Activated CD4-positive, alpha-beta T cell treated with anti-CD3 and anti-CD28 coated beads, Interleukin-2, amount 50 U/mL, for 48 hours (primary cell): ENCODE measurements at regions not wholly inside any gene's neighbourhood (a gene's known extent, or its start where the extent isn't known, plus 50 kb on each side); places are given as distances from the start of the nearest gene placed in this dataset.
A peak's percentile ranks its signal among the peaks of the same experiment; 100 is the strongest.

Source experiments
- DNase-seq, 2 experiments: peaks; one replicate each; pipeline ENCODE4 v3.0.0-alpha.2; 2020

GRCh38 chr6:14583826-14584225 is 466.3 kb downstream of the CD83 start:
- no peak for DNase-seq

DNA sequence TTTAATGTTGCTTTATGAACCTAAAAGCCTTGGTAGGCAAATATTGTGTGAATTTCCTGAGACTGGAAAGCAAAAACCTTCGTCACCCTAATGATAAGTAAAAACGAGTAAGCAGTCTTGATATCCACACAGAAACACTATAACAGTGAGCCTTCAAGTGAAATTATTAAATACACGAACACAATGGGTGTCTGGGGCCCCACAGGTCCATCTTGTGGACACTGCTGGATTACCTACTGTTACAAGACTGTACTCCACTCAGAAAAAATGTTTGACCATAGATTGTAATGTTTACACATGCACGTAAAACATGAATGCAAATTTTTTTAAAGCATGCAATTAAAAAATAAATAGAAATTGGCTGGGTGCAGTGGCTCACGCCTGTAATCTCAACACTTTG is 466.9 kb downstream of the CD83 start:
- no peak for DNase-seq

DNA sequence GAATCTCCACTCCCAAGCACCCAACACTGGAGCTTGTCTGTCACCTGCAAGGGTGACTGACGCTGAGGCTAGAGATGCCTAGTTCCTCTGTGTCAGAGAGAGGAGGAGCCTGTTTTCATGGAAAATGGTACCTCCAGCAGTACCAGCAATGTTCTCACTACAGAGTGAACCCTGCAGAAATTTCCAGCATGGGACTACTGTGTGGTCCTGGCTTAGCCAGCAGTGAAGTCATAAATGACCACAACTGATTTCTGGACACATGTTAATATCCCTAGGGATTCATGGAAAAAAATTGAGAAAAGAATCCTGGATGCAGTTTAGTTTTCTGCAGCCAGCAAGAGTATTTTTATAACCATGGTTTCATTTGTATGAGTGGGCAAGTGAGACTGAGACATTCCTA is 468.1 kb downstream of the CD83 start:
- no peak for DNase-seq

- DNase-seq, result no peak
These were observed 471.6 kb downstream of the CD83 start for GRCh38 chr6:14589175-14589574.

DNA sequence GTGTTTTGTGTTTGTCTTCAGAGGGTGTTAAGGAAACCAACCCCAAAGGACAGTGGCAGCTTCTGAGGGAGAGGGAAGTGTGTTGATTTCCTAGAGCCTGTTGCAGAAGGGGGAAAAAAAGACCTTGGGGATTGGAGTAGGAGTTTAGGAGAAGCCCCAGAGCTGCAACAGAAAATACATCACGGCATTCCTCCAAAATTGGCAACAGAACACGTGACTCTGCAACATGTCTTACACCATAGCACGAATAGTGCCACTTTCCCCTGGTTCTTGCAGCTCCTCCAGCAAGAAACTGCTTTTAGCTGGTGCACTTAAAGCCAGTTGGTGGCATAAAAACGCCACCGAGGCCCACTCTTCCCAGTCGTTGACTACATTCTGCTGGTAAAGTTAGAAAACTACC is 473.0 kb downstream of the CD83 start:
- no peak for DNase-seq

DNA sequence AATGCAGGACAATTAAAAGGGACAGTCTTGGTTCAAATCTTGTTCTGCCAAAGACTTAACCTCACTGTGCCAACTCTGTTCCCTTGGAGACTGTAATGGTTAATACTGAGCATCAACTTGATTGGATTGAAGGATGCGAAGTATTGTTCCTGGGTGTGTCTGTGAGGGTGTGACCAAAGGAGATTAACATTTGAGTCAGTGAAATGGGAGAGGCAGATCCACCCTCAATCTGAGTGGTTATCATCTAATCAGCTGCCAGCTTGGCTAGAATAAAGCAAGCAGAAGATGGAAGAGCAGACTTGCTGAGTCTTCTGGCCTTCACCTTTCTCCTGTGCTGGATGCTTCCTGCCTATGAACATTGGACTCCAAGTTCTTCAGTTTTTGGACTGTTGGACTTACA is 474.4 kb downstream of the CD83 start:
- DNase-seq, result no peak

- DNase-seq, result no peak
These were observed 475.7 kb downstream of the CD83 start for GRCh38 chr6:14593286-14593685.

- no peak for DNase-seq
These were observed 478.2 kb downstream of the CD83 start for GRCh38 chr6:14595751-14596150.

GRCh38 chr6:14596410-14596809 is 478.8 kb downstream of the CD83 start:
- DNase-seq, result peak; percentile 7 to 11

GRCh38 chr6:14597090-14597489 is 479.5 kb downstream of the CD83 start:
- no peak for DNase-seq

DNA sequence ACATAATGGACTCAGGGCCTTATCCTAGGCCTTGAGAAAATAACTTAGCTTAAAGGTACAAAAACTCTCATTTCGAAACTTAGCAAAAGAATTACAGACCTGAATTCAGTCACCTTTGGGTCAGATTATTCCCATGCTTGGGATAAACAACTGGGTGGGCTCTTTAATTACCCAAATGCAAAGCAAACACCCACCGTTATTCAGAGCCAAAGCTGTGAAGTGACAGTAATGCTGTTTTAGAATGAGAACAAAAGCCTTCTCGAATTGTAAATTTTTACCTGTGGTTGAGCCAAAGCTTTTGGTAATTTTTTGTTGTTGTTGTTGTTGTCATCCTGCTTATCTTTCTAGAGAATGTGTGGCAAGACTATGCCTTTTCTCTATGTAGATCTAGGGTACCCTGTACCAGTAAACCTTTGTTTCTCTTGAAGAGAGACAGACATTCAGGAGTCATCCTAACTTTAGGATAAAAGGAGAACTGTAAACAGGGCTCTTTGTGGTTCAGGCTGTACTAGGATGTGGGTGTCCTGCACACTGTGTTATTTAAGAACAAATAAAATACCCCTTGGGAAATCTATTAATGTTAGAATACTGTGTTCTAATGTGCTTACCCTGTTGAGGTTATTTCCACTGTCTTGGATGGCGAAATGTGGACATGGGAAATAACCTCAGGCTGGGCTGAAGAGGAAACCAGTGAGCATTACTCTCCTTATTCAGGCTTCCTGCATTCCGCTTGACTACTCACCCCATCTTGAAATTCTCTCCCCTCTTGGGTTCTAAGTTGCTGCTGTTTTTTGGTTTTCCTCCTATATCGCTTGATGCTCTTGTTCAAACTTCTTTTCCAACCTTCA is 480.7 kb downstream of the CD83 start:
- DNase-seq, result no peak

DNA sequence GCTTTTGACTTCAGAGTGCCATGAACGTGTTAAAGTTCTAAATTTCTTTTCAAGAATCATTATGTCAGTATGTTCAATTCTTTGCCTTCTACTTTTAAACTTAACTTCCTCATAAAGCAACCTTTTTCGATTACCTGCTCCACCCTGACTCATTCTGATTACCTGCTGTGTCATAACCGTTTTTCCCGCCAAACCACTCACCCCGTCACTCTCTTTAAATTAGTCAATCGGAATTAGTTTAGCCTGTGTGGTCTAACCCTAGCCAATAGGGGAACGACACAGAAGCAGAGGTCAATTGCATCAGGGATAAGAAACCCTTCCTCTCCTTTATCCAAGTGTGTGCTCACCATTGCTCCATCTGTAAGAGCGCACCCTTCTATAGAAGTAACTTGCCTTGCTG is 482.7 kb downstream of the CD83 start:
- peak; percentile 9 to 33 for DNase-seq

- no peak for DNase-seq
These were observed 483.9 kb downstream of the CD83 start for GRCh38 chr6:14601490-14601889.

DNA sequence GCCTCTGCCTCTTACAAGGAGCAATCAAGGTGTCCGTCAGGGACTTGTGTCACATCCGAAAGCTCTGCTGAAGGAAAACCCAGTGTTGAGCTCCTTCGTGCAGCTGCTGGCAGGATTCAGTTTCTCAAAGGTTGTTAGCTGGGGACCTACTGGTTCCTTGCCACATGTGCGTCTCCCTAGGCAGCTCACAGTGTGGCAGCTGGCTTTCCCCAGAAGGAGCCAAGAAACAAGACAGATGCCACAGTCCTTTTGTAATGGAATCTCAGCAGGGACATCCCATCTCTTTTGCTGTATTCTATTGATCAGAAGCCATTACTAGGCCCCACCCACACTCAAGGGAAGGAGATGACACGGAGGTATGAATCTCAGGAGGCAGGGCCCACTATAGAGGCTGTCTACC is 488.8 kb downstream of the CD83 start:
- DNase-seq, result no peak

DNA sequence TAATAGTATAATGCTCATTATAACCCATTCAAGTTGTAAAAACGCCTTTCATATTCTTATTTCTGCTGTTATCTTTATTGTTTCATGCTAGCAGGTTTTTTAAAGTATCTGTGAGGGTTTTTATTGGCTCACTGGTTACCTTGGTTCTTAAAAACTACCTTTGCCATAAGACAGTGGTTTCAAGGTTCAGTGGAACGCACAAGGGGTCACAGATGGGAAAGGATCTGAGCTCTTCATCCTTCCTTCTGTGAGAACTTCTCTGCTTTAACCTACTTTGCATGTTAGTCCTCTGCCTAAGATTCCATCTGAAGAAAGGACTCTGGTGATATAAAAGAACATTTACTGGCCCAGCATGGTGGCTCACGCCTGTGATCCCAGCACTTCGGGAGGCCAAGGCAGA is 492.6 kb downstream of the CD83 start:
- no peak for DNase-seq

DNA sequence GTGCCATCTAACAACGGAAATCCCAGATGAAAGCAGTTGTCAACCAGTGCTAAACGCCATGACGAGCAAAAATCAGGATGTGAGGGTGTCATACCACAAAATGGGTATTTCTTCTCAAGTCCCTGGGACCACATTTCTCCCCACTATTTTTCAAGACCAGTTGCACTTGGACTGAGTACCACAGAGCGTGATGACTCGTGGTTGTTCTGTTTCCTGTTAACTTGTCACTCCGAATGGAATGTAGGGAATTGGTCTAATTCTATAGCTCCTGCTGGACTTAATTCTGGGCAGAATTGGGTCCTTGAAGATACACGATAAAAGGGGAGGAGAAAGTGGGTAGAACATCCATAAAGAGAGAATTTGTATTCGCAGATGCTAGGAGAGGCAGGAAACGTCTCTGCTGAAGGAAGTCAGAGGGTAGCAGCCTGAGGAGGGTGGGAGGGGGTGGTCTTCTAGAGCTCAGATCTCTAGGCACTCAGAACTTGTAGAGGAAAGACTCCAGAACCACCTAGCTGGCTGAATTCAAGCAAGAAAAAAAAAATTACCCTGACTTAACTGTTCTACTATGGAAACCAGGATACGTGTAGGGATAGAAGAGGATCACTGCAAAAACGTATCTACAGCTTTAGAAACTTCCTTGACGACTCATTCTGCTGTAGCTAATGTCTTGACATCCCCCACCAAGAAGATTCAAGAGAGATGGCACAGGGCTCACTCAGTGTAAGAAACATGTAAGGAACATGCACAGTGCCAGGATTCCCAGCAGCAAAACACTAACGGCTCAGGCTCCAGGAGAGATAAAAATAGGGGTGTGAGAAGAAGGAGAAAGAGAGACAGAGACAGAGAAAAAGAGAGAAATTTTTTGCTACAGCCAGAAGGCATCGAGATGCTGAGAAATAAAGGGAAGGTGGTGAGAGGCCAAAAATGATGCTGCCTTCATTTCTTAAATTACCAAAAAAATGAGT is 494.7 kb downstream of the CD83 start:
- no peak for DNase-seq

DNA sequence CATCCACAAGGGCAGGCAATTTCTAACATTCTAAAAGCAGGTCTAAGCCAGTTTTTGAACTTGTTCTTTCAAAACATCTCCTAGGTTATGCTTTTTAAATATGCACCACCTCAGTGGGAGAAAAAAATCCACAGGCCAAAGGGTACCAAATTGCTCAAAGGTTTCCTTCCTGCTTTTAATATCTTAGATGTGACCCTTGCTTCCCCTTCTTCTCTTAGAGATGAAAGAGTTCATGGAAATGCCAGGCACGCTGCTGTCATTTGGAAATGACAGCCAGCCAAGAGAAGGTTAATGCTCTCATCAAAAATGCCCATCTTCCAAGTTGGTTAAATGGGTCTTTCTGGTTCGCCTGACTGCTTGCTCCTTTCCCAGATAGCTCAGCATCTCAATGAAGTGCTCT is 497.1 kb downstream of the CD83 start:
- DNase-seq, result no peak

- no peak for DNase-seq
These were observed 499.1 kb downstream of the CD83 start for GRCh38 chr6:14616656-14617055.

- DNase-seq, result no peak
These were observed 501.3 kb downstream of the CD83 start for GRCh38 chr6:14618759-14619418.

DNA sequence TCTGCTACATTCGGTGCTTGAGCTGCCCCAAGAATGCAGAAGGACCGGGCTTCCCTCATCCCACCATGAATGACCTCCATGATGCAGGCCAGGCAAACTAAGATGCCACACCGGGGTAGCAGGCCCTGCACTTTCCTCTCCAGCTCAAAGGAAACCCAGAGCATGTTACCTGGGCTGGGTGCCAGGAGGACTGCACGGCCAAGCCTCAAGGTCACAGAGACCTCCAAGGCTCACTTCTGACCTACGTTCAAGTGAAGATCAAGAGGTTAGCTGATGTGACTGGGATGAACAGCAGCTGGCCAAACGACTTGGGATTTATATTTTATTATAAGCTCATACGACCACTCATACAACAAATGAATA is 501.8 kb downstream of the CD83 start:
- DNase-seq, result no peak

- DNase-seq, result no peak
These were observed 502.9 kb downstream of the CD83 start for GRCh38 chr6:14620522-14620921.

GRCh38 chr6:14621518-14621917 is 503.9 kb downstream of the CD83 start:
- DNase-seq, result no peak

- DNase-seq, result no peak
These were observed 504.5 kb downstream of the CD83 start for GRCh38 chr6:14622085-14622484.
